SKM-1 treated with dmso at 0.1 percent for 144 hours (cell line): ENCODE measurements at regions not wholly inside any gene's neighbourhood (a gene's known extent, or its start where the extent isn't known, plus 50 kb on each side); places are given as distances from the start of the nearest gene placed in this dataset.
A peak's percentile ranks its signal among the peaks of the same experiment; 100 is the strongest.

Experiments used
- DNase-seq: peaks from one replicate; lab custom pipeline; 2025; ENCODE audit not compliant: unreplicated experiment; lab: John Stamatoyannopoulos, UW

DNA sequence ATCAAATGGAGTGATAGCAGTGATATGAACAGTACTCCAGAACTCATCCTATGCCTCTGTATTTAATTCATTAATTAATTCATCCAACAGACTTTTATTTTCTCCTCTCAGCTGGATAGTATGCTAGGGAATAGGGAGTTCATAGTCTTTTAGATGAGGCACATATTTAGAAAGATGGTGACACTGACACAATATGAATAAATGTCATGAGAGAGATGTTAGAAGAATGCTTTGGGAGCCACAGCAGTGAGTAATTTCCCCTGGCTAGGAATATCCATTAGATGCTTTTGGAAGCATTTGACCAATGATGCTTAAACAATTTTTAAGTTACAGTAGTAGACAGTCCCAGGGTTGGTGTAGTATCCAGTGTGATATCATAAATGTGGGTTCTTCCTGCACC is 428.7 kb upstream of the SGCD start:
- no peak for DNase-seq

GRCh38 chr5:155903791-155904190 is 423.2 kb upstream of the SGCD start:
- DNase-seq: no peak

- DNase-seq: no peak
Measured at GRCh38 chr5:155905364-155905763, 421.6 kb upstream of the SGCD start.

- DNase-seq: no peak
Measured at GRCh38 chr5:155906046-155906445, 420.9 kb upstream of the SGCD start.

DNA sequence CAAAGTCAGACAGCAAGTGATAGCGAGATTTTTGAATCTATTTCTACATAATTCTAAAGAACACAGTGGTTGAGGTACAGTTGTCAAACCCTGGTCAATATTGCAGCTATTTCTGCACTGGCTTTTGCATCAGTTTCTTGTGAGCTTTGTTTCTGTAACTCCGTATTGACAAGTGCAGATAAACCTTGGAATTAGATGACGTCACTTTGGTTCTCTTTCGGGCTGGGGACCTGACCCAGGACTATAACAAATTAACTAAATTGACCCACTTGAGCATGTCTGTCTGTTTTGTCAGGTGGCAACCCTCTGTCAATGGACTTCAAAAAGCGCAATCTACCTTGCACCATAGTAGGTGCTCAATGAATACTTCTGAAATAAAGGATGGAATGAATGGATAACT is 418.4 kb upstream of the SGCD start:
- no peak for DNase-seq

DNA sequence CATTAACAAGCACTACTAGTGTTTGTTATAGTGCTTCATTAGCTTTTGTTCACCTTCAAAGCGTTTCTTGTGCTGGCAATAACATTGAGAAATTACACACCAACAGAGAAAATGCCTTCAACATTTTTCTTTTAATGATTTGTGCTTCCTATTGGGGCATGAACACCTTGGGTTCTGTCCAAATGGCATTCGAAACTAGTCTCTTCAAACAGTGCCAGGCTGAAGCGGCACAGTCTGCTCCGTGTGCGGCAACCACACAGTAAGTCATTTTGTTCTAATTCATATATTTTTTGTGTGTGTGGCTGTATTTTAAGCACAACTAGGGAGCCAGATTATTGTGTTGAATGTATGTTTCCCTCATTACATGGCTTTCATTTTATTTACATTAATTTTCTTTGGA is 414.7 kb upstream of the SGCD start:
- no peak for DNase-seq

DNA sequence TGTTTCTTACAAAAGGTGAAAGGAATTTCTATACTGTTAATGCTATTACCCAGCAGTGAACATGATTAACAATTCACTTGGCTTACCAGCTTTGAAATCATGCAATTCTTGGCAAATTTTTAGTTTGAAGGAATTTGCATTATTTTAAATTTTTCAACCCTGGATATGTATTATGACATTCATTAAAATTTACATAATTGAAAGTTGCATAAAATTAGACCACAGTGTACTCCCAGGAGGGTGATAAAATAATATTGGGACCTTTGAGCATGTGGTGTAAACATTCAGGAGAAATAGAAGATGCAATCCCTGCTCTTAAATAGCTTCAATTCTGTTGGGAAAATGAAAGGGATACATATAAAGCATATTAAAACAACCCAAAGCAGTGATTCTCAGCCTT is 412.2 kb upstream of the SGCD start:
- no peak for DNase-seq

DNA sequence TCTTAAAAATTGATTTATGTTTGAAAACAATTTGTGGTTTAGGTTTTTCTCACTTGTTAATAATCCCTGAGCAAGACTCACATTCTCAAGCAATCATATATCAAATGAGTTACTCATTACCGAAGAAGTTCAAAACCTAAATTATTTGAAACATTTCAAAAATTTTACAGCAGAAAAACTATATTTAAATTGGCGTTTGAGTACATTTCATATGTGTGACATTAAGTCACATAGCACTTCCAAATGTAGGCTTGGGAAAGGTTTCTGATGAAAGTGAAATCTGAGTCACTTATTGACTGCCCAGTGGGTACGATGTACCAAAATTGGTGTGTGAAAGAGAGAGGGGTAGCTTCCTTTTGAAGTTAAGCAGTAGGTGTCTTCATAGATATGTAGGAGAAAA is 411.4 kb upstream of the SGCD start:
- DNase-seq: no peak

- DNase-seq: no peak
Measured at GRCh38 chr5:155919126-155919525, 407.8 kb upstream of the SGCD start.

DNA sequence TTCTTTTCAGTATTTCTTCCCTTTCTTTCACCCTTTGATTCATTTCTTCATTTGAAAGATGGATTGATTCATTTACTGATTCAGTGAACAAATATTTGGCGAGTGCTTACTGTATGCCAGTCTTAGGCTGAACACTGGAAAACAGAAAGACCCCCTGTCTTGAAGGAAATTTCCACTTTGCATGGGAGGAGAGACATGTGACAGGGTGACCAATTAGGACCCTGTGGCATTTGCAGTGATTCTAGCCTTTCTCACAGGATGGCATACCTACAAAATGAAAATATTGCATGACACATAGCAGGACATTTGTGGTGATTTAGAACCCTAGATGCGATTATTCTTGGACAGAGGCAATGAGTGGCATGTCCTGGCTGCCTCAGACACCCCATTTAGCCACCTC is 407.2 kb upstream of the SGCD start:
- no peak for DNase-seq

- no peak for DNase-seq
Measured at GRCh38 chr5:155921621-155922020, 405.3 kb upstream of the SGCD start.

GRCh38 chr5:155923784-155924183 is 403.2 kb upstream of the SGCD start:
- DNase-seq: no peak

- no peak for DNase-seq
Measured at GRCh38 chr5:155926031-155926430, 400.9 kb upstream of the SGCD start.

DNA sequence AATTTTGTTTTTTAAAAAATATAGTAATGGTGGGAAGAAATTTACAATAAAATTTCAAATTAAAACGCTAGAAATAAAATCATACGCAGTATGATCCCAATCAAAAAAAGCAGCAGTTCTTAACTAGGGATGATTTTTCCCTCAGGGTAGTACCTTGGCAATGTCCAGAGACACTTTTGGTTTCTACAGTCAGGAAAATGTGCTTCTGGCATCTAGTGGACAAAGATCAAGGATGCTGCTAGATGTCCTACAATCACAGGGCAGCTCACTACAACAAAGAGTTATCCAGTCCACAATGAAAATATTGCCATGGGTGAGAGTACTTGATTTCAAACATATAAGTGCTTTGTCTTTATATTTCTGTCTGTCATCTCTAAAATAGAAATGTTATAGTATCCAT is 400.2 kb upstream of the SGCD start:
- DNase-seq: no peak

GRCh38 chr5:155929112-155929511 is 397.9 kb upstream of the SGCD start:
- no peak for DNase-seq

DNA sequence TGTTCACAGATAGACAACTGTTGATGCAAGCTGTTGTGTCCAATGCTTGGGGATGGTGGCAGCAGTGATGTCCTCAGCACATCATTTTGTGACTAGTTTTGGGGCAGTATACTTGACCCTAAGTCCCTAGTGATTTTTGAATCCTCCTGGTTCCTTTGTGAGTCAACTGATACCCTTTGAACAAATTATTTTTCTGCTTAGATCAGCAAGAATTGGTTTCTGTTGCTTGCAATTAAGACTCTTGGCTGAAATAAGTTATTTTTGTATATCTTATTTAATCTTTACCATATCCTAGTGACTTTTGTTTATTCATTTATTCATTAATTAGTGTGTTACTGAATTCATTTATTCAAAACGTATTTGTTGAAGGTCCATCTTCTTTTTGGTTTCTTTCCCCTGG is 392.0 kb upstream of the SGCD start:
- no peak for DNase-seq

- DNase-seq: no peak
Measured at GRCh38 chr5:155935723-155936122, 391.2 kb upstream of the SGCD start.

DNA sequence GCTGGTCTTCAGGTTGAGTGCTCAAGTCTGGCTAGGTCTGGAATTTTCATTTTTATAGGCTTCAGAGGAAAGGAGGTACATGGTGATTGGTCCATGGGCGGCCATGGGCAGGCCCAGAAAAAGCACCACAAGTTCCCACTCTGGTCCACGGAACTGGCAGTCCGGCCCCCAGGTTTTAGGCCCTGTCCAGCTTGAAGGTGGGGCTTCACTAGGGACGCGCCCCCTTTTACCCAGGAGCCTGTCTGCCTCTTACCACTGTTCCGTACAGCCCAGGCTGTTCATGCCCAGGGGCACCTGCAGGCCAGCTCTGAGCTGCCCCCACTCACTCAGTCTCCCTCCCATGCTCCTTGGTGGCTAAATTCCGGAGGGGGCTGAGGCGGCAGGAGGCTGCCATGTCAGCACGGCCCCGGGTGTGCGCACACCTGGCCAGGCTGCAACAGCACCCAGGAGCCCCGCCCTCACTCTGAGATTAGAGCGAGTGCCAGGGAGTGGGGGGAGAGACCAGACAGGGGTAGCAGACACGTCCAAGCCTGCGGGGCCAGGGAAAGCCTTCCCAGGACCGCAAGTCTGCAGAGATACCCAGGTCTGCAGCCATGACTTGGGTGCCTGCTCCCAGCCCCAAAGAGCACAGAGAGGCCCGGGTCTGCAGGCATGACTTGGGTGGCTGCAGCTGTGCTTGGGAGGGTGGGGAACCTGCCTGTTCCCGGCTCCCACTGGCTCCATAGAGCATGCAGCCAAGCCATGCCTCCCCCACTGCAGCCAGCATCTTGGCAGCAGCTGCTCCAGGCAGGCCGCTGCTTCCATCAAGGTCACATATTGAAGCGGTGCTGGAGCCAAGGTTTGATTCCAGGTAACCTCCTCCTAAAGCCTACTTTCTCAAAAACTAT is 390.2 kb upstream of the SGCD start:
- DNase-seq: no peak

- DNase-seq: no peak
Measured at GRCh38 chr5:155938051-155938450, 388.9 kb upstream of the SGCD start.

GRCh38 chr5:155941340-155941739 is 385.6 kb upstream of the SGCD start:
- DNase-seq: no peak

- DNase-seq: peak; percentile 38
Measured at GRCh38 chr5:155943516-155944407, 383.2 kb upstream of the SGCD start.

GRCh38 chr5:155947394-155948062 is 379.4 kb upstream of the SGCD start:
- no peak for DNase-seq
